GM18861 (cell line): ENCODE measurements at regions not wholly inside any gene's neighbourhood (a gene's known extent, or its start where the extent isn't known, plus 50 kb on each side); places are given as distances from the start of the nearest gene placed in this dataset.
"Not testable (repeated sequence)": the region's sequence is repeated elsewhere in the genome, so short reads cannot be mapped to it uniquely, and the experiment has no call there.

Experiments used
- ATAC-seq: cut with Tn5 transposase; IDR thresholded peaks from one replicate; pipeline ENCODE4 v1.9.1; 2021; ENCODE audit not compliant: unreplicated experiment

GRCh38 chr11:35046681-35047080 is 92.3 kb upstream of the CD44 start:
- no peak for ATAC-seq

- ATAC-seq, result no peak
These were observed 91.8 kb upstream of the CD44 start for GRCh38 chr11:35047179-35047578.

GRCh38 chr11:35047769-35048168 is 91.2 kb upstream of the CD44 start:
- ATAC-seq, result no peak

GRCh38 chr11:35048346-35048745 is 90.6 kb upstream of the CD44 start:
- ATAC-seq, result not testable (repeated sequence)

DNA sequence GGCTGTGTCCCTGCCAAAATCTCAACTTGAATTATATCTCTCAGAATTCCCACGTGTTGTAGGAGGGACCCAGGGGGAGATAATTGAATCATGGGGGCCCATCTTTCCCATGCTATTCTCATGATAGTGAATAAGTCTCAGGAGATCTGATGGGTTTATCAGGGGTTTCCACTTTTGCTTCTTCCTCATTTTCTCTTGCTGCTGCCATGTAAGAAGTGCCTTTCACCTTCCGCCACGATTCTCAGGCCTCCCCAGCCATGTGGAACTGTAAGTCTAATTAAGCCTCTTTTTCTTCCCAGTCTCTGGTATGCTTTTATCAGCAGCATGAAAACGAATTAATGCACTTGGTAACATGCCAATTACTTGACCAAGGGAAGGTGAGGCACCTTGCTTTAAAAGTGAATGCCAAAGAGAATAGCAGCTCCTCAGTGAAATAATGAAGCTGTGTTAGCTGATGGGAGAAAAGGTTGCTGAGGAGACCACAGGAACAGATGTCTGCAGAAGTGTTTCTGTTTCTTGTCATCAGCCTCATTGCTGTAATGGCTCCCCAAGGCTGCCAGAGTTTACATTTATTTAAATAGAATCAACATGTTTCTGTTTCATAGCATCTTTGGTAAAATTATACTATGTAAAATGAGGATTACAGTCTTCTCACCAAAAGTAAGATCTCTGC is 89.0 kb upstream of the CD44 start:
- ATAC-seq, result no peak

DNA sequence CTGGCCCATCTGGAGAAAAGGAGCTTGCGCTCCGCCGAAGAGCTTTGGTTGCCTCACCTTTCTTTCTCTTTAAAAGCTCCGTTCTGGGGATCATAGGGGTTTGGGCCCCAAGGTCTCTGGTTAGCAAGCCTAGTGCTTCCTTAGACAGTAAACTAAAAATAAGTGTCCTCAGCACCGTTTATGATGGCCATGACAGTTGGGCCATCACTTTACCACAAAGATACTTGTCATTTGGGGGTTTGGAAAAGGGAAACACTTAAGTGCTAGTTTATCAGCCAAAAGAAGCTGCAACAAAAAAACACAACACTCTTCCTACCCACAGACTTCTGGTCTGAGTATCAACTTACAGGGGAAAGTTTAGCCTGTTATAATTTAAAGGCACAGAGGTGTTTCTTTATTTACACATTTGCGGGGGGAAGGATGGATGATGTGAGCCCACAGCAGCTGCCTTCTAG is 88.4 kb upstream of the CD44 start:
- ATAC-seq, result no peak

GRCh38 chr11:35056391-35057093 is 82.4 kb upstream of the CD44 start:
- ATAC-seq, result no peak

GRCh38 chr11:35057926-35058668 is 80.9 kb upstream of the CD44 start:
- ATAC-seq, result no peak

GRCh38 chr11:35058669-35059434 is 80.1 kb upstream of the CD44 start:
- ATAC-seq, result no peak

DNA sequence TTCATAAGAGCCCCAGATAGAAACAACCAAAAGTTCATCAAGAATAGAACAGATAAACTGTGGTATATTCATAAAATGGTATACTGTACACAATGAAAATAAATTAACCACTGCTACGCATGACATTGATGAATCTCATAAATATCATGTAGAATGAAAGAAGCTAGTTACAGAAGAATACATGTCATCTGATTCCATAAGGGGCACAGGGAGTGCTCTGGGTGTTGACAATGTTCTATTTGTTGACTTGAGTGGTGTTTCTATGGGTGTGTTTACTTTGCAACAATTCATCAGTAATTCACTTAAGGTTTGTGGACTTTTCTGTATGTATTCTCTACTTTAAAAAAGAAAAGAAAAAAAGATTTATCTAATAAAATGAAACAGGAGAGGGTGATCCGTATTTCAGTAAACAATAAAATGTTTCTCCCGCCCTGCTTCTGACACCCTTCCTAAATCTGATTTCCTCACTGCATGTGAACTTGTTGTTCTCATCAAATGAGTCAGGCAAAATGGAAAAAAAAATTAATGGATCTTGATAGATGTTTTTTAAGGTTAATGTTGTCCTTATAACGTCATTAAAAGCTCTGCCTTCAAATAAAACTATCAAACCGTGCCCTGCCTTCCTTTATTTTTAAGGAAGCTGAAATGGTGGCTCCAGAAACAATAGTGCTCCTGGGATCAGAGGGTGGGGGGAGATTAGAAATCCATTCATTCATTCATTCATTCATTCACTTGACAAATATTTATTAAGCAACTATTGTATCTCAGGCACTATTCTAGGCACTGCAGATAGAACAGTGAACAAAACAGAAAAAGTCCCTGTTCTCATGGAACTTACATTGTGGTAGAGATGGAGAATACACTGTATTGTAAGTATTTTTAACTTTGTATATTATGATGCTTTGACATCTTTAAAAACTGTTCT is 77.2 kb upstream of the CD44 start:
- no peak for ATAC-seq

- ATAC-seq, result no peak
These were observed 75.5 kb upstream of the CD44 start for GRCh38 chr11:35063488-35063931.

GRCh38 chr11:35064114-35064800 is 74.7 kb upstream of the CD44 start:
- ATAC-seq, result no peak

DNA sequence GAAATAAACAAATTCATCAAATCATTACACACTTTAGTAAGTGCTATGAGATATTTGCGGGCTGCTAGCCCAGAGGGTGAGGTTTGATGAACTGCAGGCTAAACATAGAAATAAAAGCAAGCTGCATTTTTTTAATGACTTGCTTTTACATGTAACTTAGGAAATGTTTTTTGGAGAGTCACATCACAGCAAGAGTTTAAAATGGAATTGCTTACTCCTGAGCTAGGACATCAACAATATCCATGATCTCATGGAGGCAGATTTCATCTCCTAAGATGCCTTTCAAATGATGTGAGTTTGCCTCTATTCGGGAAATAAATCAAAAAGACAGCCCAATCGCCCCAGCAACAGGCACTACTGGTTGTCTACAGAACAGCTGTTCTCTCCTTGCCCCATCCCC is 73.4 kb upstream of the CD44 start:
- ATAC-seq, result no peak

DNA sequence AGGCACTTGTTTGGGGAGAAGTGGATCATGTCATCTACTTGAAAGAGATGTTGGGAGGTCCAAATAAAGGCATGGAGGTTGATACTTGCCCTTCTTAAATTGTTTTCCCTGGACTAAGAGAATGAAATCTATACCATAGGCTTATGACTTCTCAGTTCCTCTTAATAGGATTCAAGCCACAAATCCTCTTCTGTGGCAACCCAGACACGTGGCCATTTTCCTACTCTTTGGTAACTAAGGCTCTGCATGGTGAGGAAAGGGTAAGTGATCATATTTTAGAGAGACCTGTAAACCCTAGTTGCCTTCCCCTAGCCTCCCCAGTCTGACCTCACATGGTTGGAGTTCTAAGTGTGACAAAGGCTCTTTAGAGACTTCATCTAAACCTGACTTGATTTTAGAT is 72.9 kb upstream of the CD44 start:
- no peak for ATAC-seq

GRCh38 chr11:35066783-35067423 is 72.1 kb upstream of the CD44 start:
- peak; percentile 79 for ATAC-seq

- no peak for ATAC-seq
These were observed 67.2 kb upstream of the CD44 start for GRCh38 chr11:35071722-35072121.

DNA sequence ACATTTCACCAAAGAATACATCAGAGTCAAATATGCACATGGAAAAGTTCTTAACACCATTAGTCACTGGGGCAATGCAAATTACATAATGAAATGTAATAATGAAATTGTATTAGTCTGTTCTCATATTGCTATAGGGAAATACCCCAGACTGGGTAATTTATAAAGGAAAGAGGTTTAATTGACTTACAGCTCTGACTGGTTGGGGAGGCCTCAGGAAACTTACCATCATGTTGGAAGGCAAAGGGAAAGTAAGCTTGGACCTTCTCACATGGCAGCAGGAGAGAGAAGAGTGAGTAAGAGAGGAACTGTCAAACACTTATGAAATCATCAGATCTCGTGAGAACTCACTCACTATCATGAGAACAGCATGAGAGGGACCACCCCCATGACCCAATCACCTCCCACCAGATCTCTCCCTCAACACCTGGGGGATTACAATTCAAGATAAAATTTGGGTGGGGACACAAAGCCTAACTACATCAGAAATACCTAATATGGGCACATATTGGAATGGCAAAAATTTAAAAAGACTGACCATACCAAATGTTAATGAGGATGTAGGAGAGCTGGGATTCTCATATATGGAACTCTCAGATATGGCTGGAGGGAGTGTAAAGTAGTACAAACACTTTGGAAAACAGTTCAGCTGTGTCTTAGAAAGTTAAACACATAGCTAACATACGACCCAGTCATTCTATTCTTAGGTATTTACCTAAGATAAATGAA is 65.1 kb upstream of the CD44 start:
- no peak for ATAC-seq
